OCI-LY3 (cell line): ENCODE measurements at regions not wholly inside any gene's neighbourhood (a gene's known extent, or its start where the extent isn't known, plus 50 kb on each side); places are given as distances from the start of the nearest gene placed in this dataset.

ENCODE experiments used
- EZH2phosphoT487 ChIP-seq: fragments of 200-600 bp; shearing (Covaris generic); IDR thresholded peaks from 2 replicates; pipeline ENCODE4 v1.6.1; 2018; ENCODE audit warnings: antibody characterized with exemption, mixed run types, low read depth
- TF ChIP-seq, protein P1 (sequence below): fragments of 200-600, 300-600 bp; sonication (generic); IDR thresholded peaks from 2 replicates; pipeline ENCODE4 v1.5.1; 2014; ENCODE audit warnings: antibody characterized with exemption, low read length, low read depth

DNA sequence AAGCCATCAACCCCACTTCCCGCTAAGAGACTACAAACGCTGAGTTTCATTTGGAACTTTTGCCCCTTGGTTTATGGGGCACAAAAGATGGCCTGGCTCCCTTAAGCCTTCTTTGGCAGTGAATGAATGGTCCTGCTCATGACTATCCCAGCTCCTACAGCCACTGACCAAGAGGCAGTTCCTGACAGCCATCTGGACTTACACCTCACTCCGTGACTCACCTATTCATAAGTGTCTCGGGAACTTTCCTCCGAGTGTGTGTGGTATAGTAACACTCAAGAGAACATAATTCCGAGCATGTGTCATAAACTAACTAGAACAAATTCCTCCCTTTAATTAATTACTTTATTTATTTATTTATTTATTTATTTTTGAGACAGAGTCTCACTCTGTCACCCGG lies 51.9 kb upstream of the NUDT4 start:
- TF ChIP-seq, protein P1, sequence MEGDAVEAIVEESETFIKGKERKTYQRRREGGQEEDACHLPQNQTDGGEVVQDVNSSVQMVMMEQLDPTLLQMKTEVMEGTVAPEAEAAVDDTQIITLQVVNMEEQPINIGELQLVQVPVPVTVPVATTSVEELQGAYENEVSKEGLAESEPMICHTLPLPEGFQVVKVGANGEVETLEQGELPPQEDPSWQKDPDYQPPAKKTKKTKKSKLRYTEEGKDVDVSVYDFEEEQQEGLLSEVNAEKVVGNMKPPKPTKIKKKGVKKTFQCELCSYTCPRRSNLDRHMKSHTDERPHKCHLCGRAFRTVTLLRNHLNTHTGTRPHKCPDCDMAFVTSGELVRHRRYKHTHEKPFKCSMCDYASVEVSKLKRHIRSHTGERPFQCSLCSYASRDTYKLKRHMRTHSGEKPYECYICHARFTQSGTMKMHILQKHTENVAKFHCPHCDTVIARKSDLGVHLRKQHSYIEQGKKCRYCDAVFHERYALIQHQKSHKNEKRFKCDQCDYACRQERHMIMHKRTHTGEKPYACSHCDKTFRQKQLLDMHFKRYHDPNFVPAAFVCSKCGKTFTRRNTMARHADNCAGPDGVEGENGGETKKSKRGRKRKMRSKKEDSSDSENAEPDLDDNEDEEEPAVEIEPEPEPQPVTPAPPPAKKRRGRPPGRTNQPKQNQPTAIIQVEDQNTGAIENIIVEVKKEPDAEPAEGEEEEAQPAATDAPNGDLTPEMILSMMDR, result no peak
- TF ChIP-seq EZH2phosphoT487, result no peak
